IMR-90 (cell line): ENCODE measurements at regions not wholly inside any gene's neighbourhood (a gene's known extent, or its start where the extent isn't known, plus 50 kb on each side); places are given as distances from the start of the nearest gene placed in this dataset.

Experiments used
- ATAC-seq: fragments of 200-7000 bp; cut with Tn5 transposase; 2 replicates; pipeline ENCODE4 v1.9.1; 2020; ENCODE audit warnings: low read depth, mild to moderate bottlenecking, moderate library complexity
- BruUV-seq: library from RNA; stranded (reverse); fragments of 400-500 nt; replicated peaks from 2 replicates; lab custom pipeline; 2021; lab: Mats Ljungman, UMichigan
- CTCF ChIA-PET: fragments of 300-600 bp; formaldehyde crosslinking; extraction: SDS; loops from one replicate; lab custom pipeline; 2021; ENCODE audit warnings: antibody characterized with exemption; lab: Yijun Ruan, JAX
- POLR2A ChIA-PET: fragments of 300-600 bp; sonication (Branson Sonifier 250); formaldehyde crosslinking; loops from one replicate; lab custom pipeline; 2022; ENCODE audit warnings: antibody characterized with exemption; ENCODE audit not compliant: unreplicated experiment; lab: Charles Lee
- DNase-seq: peaks from one replicate; pipeline ENCODE4 v3.0.0; 2013
- H2AFZ ChIP-seq: replicated peaks from 2 replicates; pipeline ENCODE3; 2013; ENCODE audit warnings: low read length, mild to moderate bottlenecking; ENCODE audit not compliant: poor library complexity
- H2AK5ac ChIP-seq: 2 replicates; pipeline ENCODE4 v1.6.1; 2013; ENCODE audit warnings: low read depth, low read length, inconsistent platforms
- H2AK9ac ChIP-seq: replicated peaks from 2 replicates; pipeline ENCODE3; 2013; ENCODE audit warnings: mild to moderate bottlenecking, low read depth, low read length, moderate library complexity; ENCODE audit not compliant: poor library complexity
- H2BK120ac ChIP-seq: 2 replicates; pipeline ENCODE4 v1.6.1; 2013; ENCODE audit warnings: low read depth, low read length, inconsistent platforms
- H2BK15ac ChIP-seq: 3 replicates; pipeline ENCODE4 v1.6.1; 2013; ENCODE audit warnings: low read depth, low read length, inconsistent platforms
- H2BK20ac ChIP-seq: 2 replicates; pipeline ENCODE4 v1.6.1; 2013; ENCODE audit warnings: low read depth, mild to moderate bottlenecking, inconsistent platforms, low read length, moderate library complexity
- H2BK5ac ChIP-seq: 2 replicates; pipeline ENCODE4 v1.6.1; 2013; ENCODE audit warnings: mild to moderate bottlenecking, low read depth, low read length, inconsistent platforms; ENCODE audit not compliant: poor library complexity, severe bottlenecking
- H3K14ac ChIP-seq: replicated peaks from 2 replicates; pipeline ENCODE4 v1.6.1; 2013; ENCODE audit warnings: low read depth, low read length, inconsistent platforms
- H3K18ac ChIP-seq: 2 replicates; pipeline ENCODE4 v1.6.1; 2013; ENCODE audit warnings: low read depth, low read length, control low read depth
- H3K23ac ChIP-seq: 2 replicates; pipeline ENCODE4 v1.6.1; 2013; ENCODE audit warnings: low read depth, low read length, inconsistent platforms
- H3K27ac ChIP-seq: 2 replicates; pipeline ENCODE4 v1.5.1; 2013; ENCODE audit warnings: mild to moderate bottlenecking, control low read depth, low read length; ENCODE audit not compliant: insufficient read depth
- H3K27me3 ChIP-seq: 2 replicates; pipeline ENCODE4 v1.6.1; 2013; ENCODE audit warnings: low read length; ENCODE audit not compliant: control insufficient read depth, insufficient read depth
- H3K36me3 ChIP-seq: 2 replicates; pipeline ENCODE4 v1.6.1; 2013; ENCODE audit warnings: low read length, mixed read lengths; ENCODE audit not compliant: control insufficient read depth, insufficient read depth
- H3K4ac ChIP-seq: 2 replicates; pipeline ENCODE4 v1.6.1; 2013; ENCODE audit warnings: low read depth, low read length, inconsistent platforms
- H3K4me1 ChIP-seq: 2 replicates; pipeline ENCODE4 v1.6.1; 2013; ENCODE audit warnings: low read length, mixed read lengths; ENCODE audit not compliant: control insufficient read depth, insufficient read depth
- H3K4me2 ChIP-seq: 2 replicates; pipeline ENCODE4 v1.6.1; 2013; ENCODE audit warnings: low read depth, mild to moderate bottlenecking, control low read depth, low read length, moderate library complexity
- H3K4me3 ChIP-seq: 2 replicates; pipeline ENCODE4 v1.5.1; 2013; ENCODE audit warnings: low read depth, mild to moderate bottlenecking, control low read depth, low read length, moderate library complexity; ENCODE audit not compliant: insufficient read depth
- H3K56ac ChIP-seq: 2 replicates; pipeline ENCODE4 v1.6.1; 2013; ENCODE audit warnings: low read length, inconsistent platforms; ENCODE audit not compliant: insufficient read depth; ENCODE audit errors: extremely low read depth
- H3K79me1 ChIP-seq, 2 experiments: 2 replicates each; pipeline ENCODE4 v1.6.1; 2013; ENCODE audit warnings: low read length in 2 of 2, inconsistent platforms in 1 of 2, low read depth in 1 of 2
- H3K9ac ChIP-seq: 2 replicates; pipeline ENCODE4 v1.6.1; 2013; ENCODE audit warnings: low read depth, low read length, control low read depth
- H3K9me1 ChIP-seq: 2 replicates; pipeline ENCODE4 v1.6.1; 2013; ENCODE audit warnings: low read length, inconsistent platforms; ENCODE audit not compliant: insufficient read depth
- H3K9me3 ChIP-seq: 2 replicates; pipeline ENCODE4 v1.6.1; 2013; ENCODE audit warnings: low read length; ENCODE audit not compliant: control insufficient read depth, insufficient read depth
- H4K20me1 ChIP-seq: 2 replicates; pipeline ENCODE4 v1.6.1; 2013; ENCODE audit warnings: low read length, inconsistent platforms; ENCODE audit not compliant: insufficient read depth
- H4K5ac ChIP-seq: 2 replicates; pipeline ENCODE4 v1.6.1; 2013; ENCODE audit warnings: mild to moderate bottlenecking, low read depth, low read length, control low read depth
- H4K8ac ChIP-seq, 2 experiments: 2 replicates each; pipeline ENCODE4 v1.6.1; 2013; ENCODE audit warnings: low read depth in 2 of 2, low read length in 2 of 2, control low read depth in 1 of 2, inconsistent platforms in 1 of 2
- H4K91ac ChIP-seq: 2 replicates; pipeline ENCODE4 v1.6.1; 2013; ENCODE audit warnings: low read depth, low read length, inconsistent platforms; ENCODE audit not compliant: insufficient read depth
- CHD1 ChIP-seq: IDR thresholded peaks from 2 replicates; pipeline ENCODE4 v1.6.1; 2012; ENCODE audit warnings: low read depth, low read length, improper control_type of control experiment
- FOS ChIP-seq: fragments of 150-350 bp; IDR thresholded peaks from 2 replicates; pipeline ENCODE4 v1.6.1; 2016; ENCODE audit warnings: low read depth, low read length
- MAFK ChIP-seq: IDR thresholded peaks from 2 replicates; pipeline ENCODE4 v1.6.1; 2012; ENCODE audit warnings: low read depth, low read length, improper control_type of control experiment
- RFX5 ChIP-seq: IDR thresholded peaks from 2 replicates; pipeline ENCODE4 v1.8.0; 2012; ENCODE audit warnings: low read depth, mild to moderate bottlenecking, low read length, moderate library complexity
- WGBS, 2 experiments: methylation state at CpG; one replicate each; pipeline versions ENCODE4 v1.1.5 to v1.1.7; 2013; ENCODE audit warnings: missing lambda C conversion rate in 2 of 2; ENCODE audit not compliant: insufficient read length in 1 of 2; ENCODE audit errors: extremely low coverage in 2 of 2; 5-methylcytosine and 5-hydroxymethylcytosine counted together
- dilution Hi-C: fragments of 300-500 bp; cut with HindIII; formaldehyde crosslinking; loops from one replicate; pipeline ENCODE4 v1.14.3; 2018; ENCODE audit warnings: low sequenced_read_pairs; ENCODE audit not compliant: unreplicated experiment
- in situ Hi-C: fragments of 300-500 bp; cut with MboI; formaldehyde crosslinking; loops from 3 replicates; pipeline ENCODE4 v1.14.3; 2019; ENCODE audit warnings: low sequenced_read_pairs, inconsistent platforms, mixed read lengths
- intact Hi-C: fragments of 100-400 bp; cut with micrococcal nuclease; formaldehyde crosslinking; loops from 2 replicates; pipeline ENCODE4 v1.10.0; 2022

DNA sequence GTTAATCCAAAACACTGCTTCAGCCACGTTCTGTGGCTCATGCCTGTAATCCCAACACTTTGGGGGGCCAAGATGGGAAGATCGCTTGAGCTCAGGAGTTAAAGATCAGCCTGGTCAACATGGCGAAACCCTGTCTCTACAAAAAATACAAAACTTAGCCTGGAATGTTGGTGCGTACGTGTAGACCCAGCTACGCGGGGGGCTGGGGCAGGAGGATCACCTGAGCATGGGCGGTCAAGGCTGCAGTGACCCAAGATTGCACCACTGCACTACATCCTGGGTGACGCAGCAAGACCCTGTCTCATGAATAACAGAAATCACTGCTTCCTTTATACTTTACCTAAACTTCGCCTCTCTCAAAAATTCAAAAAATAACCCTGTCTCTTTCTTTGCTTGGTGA lies 1325.0 kb upstream of the CADM2 start:
- Histone ChIP-seq H3K23ac (no peak overlapping the region), H4K5ac (no peak overlapping the region), H2BK15ac (no peak overlapping the region), H3K4ac (no peak overlapping the region), H3K4me3 (no peak overlapping the region), H2AFZ (no peak overlapping the region), H2BK5ac (no peak overlapping the region), H2BK20ac (no peak overlapping the region), H2AK9ac (no peak overlapping the region), H3K27me3 (no peaks in the 10 kb centered on the region), H3K4me2 (no peak overlapping the region), H3K79me1 (no peaks in the 10 kb centered on the region), H3K27ac (no peak overlapping the region), H3K9ac (no peak overlapping the region), H2BK120ac (no peak overlapping the region), H3K36me3 (no peaks in the 10 kb centered on the region), H2AK5ac (no peak overlapping the region), H3K56ac (no peak overlapping the region), H3K9me3 (peaks cover 2% of the 10 kb centered on the region; the same call in 1 of the 2 replicates), H4K91ac (no peak overlapping the region), H3K14ac (no peak overlapping the region), H4K8ac (no peak overlapping the region), H3K18ac (no peak overlapping the region), H4K20me1 (no peaks in the 10 kb centered on the region), H3K9me1 (no peaks in the 10 kb centered on the region), H3K4me1 (no peaks in the 10 kb centered on the region)
- DNase-seq, result no peak
- BruUV-seq, result no TSS peak
- in situ Hi-C loops (no loop called here), dilution Hi-C loops (no loop called here), intact Hi-C loops (no loop called here)
- ChIA-PET CTCF (no interaction called here), POLR2A (no interaction called here)
- no peak for TF ChIP-seq MAFK
- TF ChIP-seq FOS, result no peak
- no peak for TF ChIP-seq CHD1
- no peak for TF ChIP-seq RFX5
- no peak for ATAC-seq
- 40 to 100% methylated on average over 1 to 2 of the region's 10 CpGs for WGBS, 2 experiments
